ENCODE measurements at regions not wholly inside any gene's neighbourhood (a gene's known extent, or its start where the extent isn't known, plus 50 kb on each side); places are given as distances from the start of the nearest gene placed in this dataset.

DNA sequence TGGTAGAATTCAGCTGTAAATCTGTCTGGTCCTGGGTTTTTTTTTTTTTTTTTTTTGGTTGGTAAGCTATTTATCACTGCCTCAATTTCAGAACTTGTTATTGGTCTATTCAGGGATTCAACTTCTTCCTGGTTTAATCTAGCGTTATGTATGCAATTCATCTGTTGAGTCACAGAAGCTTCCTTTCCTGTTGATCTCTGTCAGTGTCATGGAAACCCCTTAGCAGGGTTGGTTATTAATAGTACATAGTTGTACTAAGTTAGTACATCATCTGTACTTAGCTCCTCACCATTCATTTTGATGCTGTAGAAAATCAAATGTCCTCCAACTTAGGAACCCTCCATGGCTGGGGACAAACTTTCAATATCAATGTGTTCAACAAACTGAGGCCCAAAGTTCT is 51.0 kb upstream of the BARHL2 start:
- peaks cover 4% of the 10 kb centered on the region for H3K27me3 ChIP-seq (ENCODE audit: insufficient read depth, poor library complexity, severe bottlenecking)
- no peak for DNase-seq (ENCODE audit: low read depth in 1 of 2, low spot score in 1 of 2)
- TF ChIP-seq SPI1 (IDR thresholded peaks at IDR 0.05; ENCODE audit: borderline replicate concordance, low read depth) (no peak), GABPA (IDR thresholded peaks at IDR 0.05; ENCODE audit: low read depth) (no peak), POLR2AphosphoS5 (IDR thresholded peaks at IDR 0.05; ENCODE audit: low read depth) (no peak), REST (IDR thresholded peaks at IDR 0.05; ENCODE audit: insufficient replicate concordance, low read depth) (no peak)
- TF ChIP-seq, protein P1, sequence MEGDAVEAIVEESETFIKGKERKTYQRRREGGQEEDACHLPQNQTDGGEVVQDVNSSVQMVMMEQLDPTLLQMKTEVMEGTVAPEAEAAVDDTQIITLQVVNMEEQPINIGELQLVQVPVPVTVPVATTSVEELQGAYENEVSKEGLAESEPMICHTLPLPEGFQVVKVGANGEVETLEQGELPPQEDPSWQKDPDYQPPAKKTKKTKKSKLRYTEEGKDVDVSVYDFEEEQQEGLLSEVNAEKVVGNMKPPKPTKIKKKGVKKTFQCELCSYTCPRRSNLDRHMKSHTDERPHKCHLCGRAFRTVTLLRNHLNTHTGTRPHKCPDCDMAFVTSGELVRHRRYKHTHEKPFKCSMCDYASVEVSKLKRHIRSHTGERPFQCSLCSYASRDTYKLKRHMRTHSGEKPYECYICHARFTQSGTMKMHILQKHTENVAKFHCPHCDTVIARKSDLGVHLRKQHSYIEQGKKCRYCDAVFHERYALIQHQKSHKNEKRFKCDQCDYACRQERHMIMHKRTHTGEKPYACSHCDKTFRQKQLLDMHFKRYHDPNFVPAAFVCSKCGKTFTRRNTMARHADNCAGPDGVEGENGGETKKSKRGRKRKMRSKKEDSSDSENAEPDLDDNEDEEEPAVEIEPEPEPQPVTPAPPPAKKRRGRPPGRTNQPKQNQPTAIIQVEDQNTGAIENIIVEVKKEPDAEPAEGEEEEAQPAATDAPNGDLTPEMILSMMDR (IDR thresholded peaks at IDR 0.05; ENCODE audit: insufficient read depth, low read length): no peak
- no peak overlapping the region for H3K27ac ChIP-seq (replicated peaks)
- H3K4me3 ChIP-seq (replicated peaks; ENCODE audit: insufficient read depth, low read length): no peak overlapping the region

Data from HL-60 (cell line).